ENCODE measurements at regions not wholly inside any gene's neighbourhood (a gene's known extent, or its start where the extent isn't known, plus 50 kb on each side); places are given as distances from the start of the nearest gene placed in this dataset.

- DNase-seq, result no peak
Observed at GRCh38 chr11:8826901-8827560, 84.0 kb upstream of the AKIP1 start.

DNA sequence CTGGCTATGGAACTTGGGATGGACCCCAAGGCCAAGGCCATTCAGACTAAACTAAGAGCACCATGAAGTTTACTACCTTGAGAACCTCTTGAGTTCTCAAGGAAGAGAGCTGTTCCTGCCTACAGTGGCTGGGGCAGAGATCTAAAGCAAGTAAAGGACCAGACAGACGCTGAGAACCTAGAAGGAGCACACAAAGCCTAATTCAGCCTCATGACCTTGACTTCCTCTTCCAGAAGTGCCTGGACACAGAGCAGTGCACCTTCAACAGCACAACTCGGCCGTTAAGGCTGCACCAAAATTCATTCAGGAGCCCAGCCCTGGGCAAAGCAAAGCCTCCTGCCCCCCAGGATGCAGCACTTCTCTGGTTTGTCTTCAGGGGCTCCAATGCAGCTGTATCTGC is 82.9 kb upstream of the AKIP1 start:
- DNase-seq, result no peak

DNA sequence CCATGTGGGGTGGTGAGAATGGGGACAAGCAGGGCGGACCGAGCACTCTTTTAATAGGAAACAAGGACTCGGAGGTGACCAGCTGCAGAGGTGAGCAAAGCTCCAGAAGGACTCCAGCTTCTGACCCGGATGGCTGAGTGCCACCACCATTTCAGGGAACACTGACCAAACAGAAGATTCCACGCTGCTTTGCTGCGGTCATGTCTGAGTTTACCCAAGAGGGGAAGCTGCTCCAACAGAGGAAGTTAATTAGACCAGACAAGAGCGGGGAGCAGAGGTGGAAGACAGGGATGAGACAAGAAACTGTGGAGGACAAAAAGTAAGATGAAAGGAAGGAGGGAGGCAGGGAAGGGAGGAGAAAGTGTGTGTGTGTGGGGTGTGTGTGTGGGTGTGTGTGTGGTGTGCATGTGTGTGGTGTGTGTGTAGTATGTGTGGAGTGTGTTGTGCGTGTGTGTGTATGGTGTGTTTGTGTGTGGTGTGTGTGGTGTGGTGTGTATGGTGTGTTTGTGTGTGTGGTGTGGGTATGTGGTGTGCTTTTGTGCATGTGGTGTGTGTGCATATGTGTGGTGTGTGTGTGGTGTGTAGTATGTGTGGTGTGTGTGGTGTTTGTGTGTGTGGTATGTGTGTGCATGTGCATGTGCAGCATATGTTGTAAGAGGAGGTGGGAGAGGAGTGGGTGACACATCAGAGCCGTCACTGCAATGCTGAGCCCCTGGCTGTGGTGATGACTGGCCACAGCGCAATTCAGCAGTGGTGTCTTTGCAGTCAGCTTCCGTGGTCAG is 82.2 kb upstream of the AKIP1 start:
- DNase-seq, result no peak

DNA sequence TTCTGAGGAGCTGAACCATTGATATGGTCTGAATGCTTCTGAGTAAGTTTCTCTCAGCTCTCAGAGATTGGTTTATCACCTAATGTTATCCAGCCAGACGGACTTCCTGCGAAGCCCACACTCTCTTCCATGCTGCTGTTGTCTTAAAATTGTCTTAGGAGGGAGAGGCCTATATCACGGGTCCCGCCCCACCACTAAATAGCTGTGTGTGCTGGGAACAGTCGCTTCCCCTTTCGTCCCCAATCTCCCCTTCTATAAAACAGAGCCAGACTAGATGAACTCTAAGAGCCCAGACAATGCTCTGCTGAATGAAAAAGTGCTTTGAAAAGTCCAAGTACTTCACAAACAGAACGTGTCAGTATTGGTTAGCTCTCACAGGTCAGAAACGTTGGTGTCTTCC is 81.4 kb upstream of the AKIP1 start:
- no peak for DNase-seq

DNA sequence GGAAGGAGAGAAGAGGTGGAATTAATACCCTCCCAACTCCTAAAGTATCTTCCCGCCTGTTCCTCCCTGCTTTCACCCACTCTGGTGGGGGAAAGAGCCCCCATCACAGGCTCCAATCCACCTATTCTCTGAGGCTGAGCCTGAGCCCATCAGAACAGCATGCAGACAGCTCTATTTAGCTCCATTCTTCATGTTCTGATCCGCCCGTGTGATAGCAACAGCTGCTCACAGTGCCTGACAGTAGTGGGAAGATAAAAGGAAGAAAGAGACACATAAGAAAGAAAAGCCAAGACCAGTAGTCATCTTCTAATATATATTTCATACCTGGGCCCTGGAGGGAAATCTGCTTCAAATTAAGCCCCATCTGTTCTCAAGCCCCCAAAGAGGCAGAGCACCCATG is 80.3 kb upstream of the AKIP1 start:
- no peak for DNase-seq

- no peak for DNase-seq
Observed at GRCh38 chr11:8831861-8832260, 79.1 kb upstream of the AKIP1 start.

GRCh38 chr11:8832571-8833260 is 78.3 kb upstream of the AKIP1 start:
- no peak for DNase-seq

DNA sequence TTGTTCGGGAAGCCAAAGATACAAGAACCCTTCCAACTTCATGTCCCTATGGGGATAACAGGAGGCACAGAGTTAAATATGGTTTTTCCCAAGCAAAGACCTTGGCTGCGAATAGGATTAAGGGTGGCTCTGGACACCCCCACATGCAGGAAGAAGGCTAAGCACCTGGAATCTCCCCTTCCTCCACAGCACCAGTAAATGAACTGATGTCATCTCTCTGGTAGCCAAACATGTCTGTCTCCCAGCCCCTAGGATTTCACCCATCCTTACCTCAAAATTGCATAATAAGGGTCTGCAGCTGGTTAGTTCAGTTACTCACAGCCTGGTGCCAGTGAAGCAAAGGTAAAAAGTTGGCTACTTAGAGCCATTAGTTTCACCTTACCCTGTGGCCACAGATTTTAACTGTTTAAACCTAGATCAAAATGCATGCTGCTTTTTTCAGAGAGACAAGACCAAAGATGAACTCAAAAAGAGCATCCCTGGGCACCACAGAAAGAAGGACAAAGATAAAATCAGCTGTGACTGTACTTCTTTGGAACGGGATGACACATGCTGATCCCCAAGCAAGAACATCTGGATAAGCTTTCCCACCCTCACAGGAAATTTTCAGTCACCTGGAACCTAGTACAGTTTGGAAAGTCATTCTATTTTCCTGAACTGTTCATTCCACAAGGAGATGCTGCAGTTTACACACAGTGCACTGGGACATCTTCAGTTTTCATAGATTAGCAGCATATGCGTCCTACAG is 77.2 kb upstream of the AKIP1 start:
- no peak for DNase-seq

DNA sequence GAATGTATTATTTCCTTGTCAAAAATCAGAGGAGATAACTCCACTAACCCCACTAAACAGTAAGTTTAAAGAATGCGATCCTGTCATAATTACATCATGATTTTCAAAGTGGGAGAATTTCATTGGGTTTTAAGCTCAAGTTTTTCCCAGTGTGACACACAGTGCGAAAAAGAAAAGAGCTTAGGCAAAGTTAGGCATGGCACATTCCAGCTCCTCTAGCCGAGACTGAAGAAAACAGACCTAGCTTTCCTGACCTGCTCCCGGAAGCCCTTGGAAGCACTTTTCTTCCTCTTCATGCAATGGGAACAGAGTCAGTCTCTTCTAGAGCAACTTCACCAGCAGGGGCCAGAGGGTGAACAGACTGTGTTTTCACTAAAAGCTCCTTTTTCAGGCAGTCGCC is 76.6 kb upstream of the AKIP1 start:
- DNase-seq, result no peak

- no peak for DNase-seq
Observed at GRCh38 chr11:8838248-8838647, 72.7 kb upstream of the AKIP1 start.

GRCh38 chr11:8839306-8839956 is 71.6 kb upstream of the AKIP1 start:
- no peak for DNase-seq

- no peak for DNase-seq
Observed at GRCh38 chr11:8839957-8840945, 70.7 kb upstream of the AKIP1 start.

DNA sequence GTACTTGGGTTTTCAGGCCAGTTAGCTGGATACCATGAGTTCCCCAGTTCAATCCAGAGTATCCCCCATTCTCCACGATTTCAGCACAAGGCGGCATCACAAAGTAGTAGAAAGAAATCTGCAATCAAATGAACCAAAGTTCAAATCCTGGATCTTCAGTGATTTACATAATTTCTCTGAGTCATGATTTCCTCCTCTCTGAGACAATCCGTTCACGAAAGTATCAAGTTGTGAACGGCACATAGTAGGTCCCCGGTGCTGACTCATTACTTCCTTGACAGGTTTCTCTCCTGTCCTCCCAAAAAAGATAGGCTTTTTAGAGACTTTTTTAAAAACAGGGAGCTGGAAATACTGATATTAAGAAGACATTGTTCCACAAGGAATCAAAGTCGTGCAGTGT is 69.1 kb upstream of the AKIP1 start:
- DNase-seq, result no peak

DNA sequence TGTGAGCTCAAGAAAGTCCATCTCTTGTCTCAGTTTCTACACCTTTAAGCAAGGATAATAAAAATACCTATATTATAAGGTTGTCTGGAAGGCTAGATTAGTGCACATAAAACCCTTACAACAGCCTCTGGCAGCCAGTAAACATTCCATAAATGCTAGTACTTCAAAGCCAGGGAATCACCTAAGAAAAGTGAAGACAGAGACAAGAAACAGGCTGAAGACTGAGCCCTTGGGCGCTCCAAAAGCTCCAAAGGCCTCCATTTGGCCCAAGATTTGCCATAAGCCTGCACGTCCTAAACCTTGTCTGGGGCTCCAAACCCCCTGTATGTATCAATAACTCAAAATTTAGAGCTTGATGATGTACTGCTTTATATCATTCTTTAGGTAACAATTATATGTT is 52.2 kb upstream of the AKIP1 start:
- no peak for DNase-seq

All from NCI-H1092 (cell line).